ENCODE measurements at regions not wholly inside any gene's neighbourhood (a gene's known extent, or its start where the extent isn't known, plus 50 kb on each side); places are given as distances from the start of the nearest gene placed in this dataset.

GRCh38 chr1:4133939-4134321 lies 233.9 kb upstream of the C1orf174 start:
- TF ChIP-seq POLR2A (IDR thresholded peaks at IDR 0.05): no peak
- TF ChIP-seq, protein P1, sequence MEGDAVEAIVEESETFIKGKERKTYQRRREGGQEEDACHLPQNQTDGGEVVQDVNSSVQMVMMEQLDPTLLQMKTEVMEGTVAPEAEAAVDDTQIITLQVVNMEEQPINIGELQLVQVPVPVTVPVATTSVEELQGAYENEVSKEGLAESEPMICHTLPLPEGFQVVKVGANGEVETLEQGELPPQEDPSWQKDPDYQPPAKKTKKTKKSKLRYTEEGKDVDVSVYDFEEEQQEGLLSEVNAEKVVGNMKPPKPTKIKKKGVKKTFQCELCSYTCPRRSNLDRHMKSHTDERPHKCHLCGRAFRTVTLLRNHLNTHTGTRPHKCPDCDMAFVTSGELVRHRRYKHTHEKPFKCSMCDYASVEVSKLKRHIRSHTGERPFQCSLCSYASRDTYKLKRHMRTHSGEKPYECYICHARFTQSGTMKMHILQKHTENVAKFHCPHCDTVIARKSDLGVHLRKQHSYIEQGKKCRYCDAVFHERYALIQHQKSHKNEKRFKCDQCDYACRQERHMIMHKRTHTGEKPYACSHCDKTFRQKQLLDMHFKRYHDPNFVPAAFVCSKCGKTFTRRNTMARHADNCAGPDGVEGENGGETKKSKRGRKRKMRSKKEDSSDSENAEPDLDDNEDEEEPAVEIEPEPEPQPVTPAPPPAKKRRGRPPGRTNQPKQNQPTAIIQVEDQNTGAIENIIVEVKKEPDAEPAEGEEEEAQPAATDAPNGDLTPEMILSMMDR (IDR thresholded peaks at IDR 0.05): no peak

Data from tibial nerve (tissue), 3 donors.